Spleen (tissue), 7 donors: ENCODE measurements at regions not wholly inside any gene's neighbourhood (a gene's known extent, or its start where the extent isn't known, plus 50 kb on each side); places are given as distances from the start of the nearest gene placed in this dataset.

Source experiments
- POLR2A ChIP-seq, 3 donors: fragments of 450-650 bp; IDR thresholded peaks; one replicate each; pipeline ENCODE4 v1.5.1; 2017; ENCODE audit warnings: antibody characterized with exemption in 3 of 3, mild to moderate bottlenecking in 1 of 3
- TF ChIP-seq, protein P1 (sequence below), 11 experiments: fragments of 200-600 bp in 7 of 11; fragments of 450-650 bp in 4 of 11; sonication (generic) in 4 of 11; IDR thresholded peaks in 8 of 11; conservative IDR thresholded peaks in 3 of 11; 1 replicate in 7 of 11; 2 replicates in 4 of 11; pipeline versions ENCODE4 v1.4.0 to v1.8.0; 2016 to 2021; ENCODE audit warnings: antibody characterized with exemption in 11 of 11, inconsistent platforms in 4 of 11, mild to moderate bottlenecking in 1 of 11
- donor health status: DM: no; HTN: no; CAD: no; lungs with moderate emphysema.
- donor health status: DM: no; HTN: no; CAD: no.
- donor health status: DM: no; HTN: no; CAD: no.

- TF ChIP-seq, protein P1, sequence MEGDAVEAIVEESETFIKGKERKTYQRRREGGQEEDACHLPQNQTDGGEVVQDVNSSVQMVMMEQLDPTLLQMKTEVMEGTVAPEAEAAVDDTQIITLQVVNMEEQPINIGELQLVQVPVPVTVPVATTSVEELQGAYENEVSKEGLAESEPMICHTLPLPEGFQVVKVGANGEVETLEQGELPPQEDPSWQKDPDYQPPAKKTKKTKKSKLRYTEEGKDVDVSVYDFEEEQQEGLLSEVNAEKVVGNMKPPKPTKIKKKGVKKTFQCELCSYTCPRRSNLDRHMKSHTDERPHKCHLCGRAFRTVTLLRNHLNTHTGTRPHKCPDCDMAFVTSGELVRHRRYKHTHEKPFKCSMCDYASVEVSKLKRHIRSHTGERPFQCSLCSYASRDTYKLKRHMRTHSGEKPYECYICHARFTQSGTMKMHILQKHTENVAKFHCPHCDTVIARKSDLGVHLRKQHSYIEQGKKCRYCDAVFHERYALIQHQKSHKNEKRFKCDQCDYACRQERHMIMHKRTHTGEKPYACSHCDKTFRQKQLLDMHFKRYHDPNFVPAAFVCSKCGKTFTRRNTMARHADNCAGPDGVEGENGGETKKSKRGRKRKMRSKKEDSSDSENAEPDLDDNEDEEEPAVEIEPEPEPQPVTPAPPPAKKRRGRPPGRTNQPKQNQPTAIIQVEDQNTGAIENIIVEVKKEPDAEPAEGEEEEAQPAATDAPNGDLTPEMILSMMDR (IDR thresholded peaks at IDR 0.05 in 8 of 11, conservative IDR thresholded peaks at IDR 0.05 in 3 of 11), result no peak
- no peak for TF ChIP-seq POLR2A (IDR thresholded peaks at IDR 0.05)
Observed at GRCh38 chr3:42317137-42317536, 51.2 kb upstream of the CCK start.
